ENCODE measurements at regions not wholly inside any gene's neighbourhood (a gene's known extent, or its start where the extent isn't known, plus 50 kb on each side); places are given as distances from the start of the nearest gene placed in this dataset.
"Not testable (repeated sequence)": the region's sequence is repeated elsewhere in the genome, so short reads cannot be mapped to it uniquely, and the experiment has no call there.

GRCh38 chr3:174358252-174358651, 500.9 kb upstream of the NAALADL2 start:
- H3K27me3 ChIP-seq (ENCODE audit: control insufficient read depth, insufficient read depth, low read length), result no peaks in the 10 kb centered on the region
- no peak overlapping the region for H3K9ac ChIP-seq (ENCODE audit: low read length)
- H3K36me3 ChIP-seq (ENCODE audit: control insufficient read depth, low read depth, low read length), result no peaks in the 10 kb centered on the region
- no peaks in the 10 kb centered on the region for H3K9me3 ChIP-seq (ENCODE audit: control insufficient read depth, low read depth, low read length)
- H3K4me1 ChIP-seq (ENCODE audit: control insufficient read depth, low read depth, low read length), result no peaks in the 10 kb centered on the region
- no peak overlapping the region for H3K4me3 ChIP-seq (ENCODE audit: low read length)
- H3K27ac ChIP-seq (ENCODE audit: low read length), result no peak overlapping the region

GRCh38 chr3:174362556-174362955, 496.6 kb upstream of the NAALADL2 start:
- H3K36me3 ChIP-seq (ENCODE audit: control insufficient read depth, low read depth, low read length), result no peaks in the 10 kb centered on the region
- no peaks in the 10 kb centered on the region for H3K9me3 ChIP-seq (ENCODE audit: control insufficient read depth, low read depth, low read length)
- H3K27ac ChIP-seq (ENCODE audit: low read length), result no peak overlapping the region

GRCh38 chr3:174363256-174363655, 495.9 kb upstream of the NAALADL2 start:
- H3K27ac ChIP-seq (ENCODE audit: low read length), result no peak overlapping the region
- no peaks in the 10 kb centered on the region for H3K36me3 ChIP-seq (ENCODE audit: control insufficient read depth, low read depth, low read length)
- H3K9ac ChIP-seq (ENCODE audit: low read length), result no peak overlapping the region
- H3K4me3 ChIP-seq (ENCODE audit: low read length), result no peak overlapping the region
- no peaks in the 10 kb centered on the region for H3K9me3 ChIP-seq (ENCODE audit: control insufficient read depth, low read depth, low read length)
- no peaks in the 10 kb centered on the region for H3K27me3 ChIP-seq (ENCODE audit: control insufficient read depth, insufficient read depth, low read length)
- H3K4me1 ChIP-seq (ENCODE audit: control insufficient read depth, low read depth, low read length), result no peaks in the 10 kb centered on the region

More at GRCh38 chr3:174362556-174362955, 496.6 kb upstream of the NAALADL2 start:
- Histone ChIP-seq H3K4me1 (ENCODE audit: control insufficient read depth, low read depth, low read length) (no peaks in the 10 kb centered on the region), H3K9ac (ENCODE audit: low read length) (no peak overlapping the region), H3K4me3 (ENCODE audit: low read length) (no peak overlapping the region), H3K27me3 (ENCODE audit: control insufficient read depth, insufficient read depth, low read length) (no peaks in the 10 kb centered on the region)

GRCh38 chr3:174365796-174366195, 493.3 kb upstream of the NAALADL2 start:
- no peaks in the 10 kb centered on the region for H3K4me1 ChIP-seq (ENCODE audit: control insufficient read depth, low read depth, low read length)
- H3K9me3 ChIP-seq (ENCODE audit: control insufficient read depth, low read depth, low read length), result no peaks in the 10 kb centered on the region
- no peak overlapping the region for H3K27ac ChIP-seq (ENCODE audit: low read length)
- H3K27me3 ChIP-seq (ENCODE audit: control insufficient read depth, insufficient read depth, low read length), result no peaks in the 10 kb centered on the region
- H3K9ac ChIP-seq (ENCODE audit: low read length), result no peak overlapping the region
- no peak overlapping the region for H3K4me3 ChIP-seq (ENCODE audit: low read length)
- H3K36me3 ChIP-seq (ENCODE audit: control insufficient read depth, low read depth, low read length), result no peaks in the 10 kb centered on the region

- not testable (repeated sequence) for H3K27ac ChIP-seq (ENCODE audit: low read length); H3K27me3 ChIP-seq (ENCODE audit: control insufficient read depth, insufficient read depth, low read length); H3K9ac ChIP-seq (ENCODE audit: low read length); H3K4me1 ChIP-seq (ENCODE audit: control insufficient read depth, low read depth, low read length); H3K36me3 ChIP-seq (ENCODE audit: control insufficient read depth, low read depth, low read length); H3K9me3 ChIP-seq (ENCODE audit: control insufficient read depth, low read depth, low read length); H3K4me3 ChIP-seq (ENCODE audit: low read length)
Observed at GRCh38 chr3:174366904-174367303, 492.2 kb upstream of the NAALADL2 start.

GRCh38 chr3:174376346-174376745, 482.8 kb upstream of the NAALADL2 start:
- H3K4me1 ChIP-seq (ENCODE audit: control insufficient read depth, low read depth, low read length), result no peaks in the 10 kb centered on the region
- no peak overlapping the region for H3K9ac ChIP-seq (ENCODE audit: low read length)
- no peaks in the 10 kb centered on the region for H3K36me3 ChIP-seq (ENCODE audit: control insufficient read depth, low read depth, low read length)
- no peaks in the 10 kb centered on the region for H3K27me3 ChIP-seq (ENCODE audit: control insufficient read depth, insufficient read depth, low read length)
- no peak overlapping the region for H3K4me3 ChIP-seq (ENCODE audit: low read length)
- H3K9me3 ChIP-seq (ENCODE audit: control insufficient read depth, low read depth, low read length), result no peaks in the 10 kb centered on the region
- H3K27ac ChIP-seq (ENCODE audit: low read length), result no peak overlapping the region

GRCh38 chr3:174377096-174377495, 482.0 kb upstream of the NAALADL2 start:
- Histone ChIP-seq H3K36me3 (ENCODE audit: control insufficient read depth, low read depth, low read length) (no peaks in the 10 kb centered on the region), H3K4me1 (ENCODE audit: control insufficient read depth, low read depth, low read length) (no peaks in the 10 kb centered on the region), H3K9ac (ENCODE audit: low read length) (no peak overlapping the region), H3K27me3 (ENCODE audit: control insufficient read depth, insufficient read depth, low read length) (no peaks in the 10 kb centered on the region), H3K9me3 (ENCODE audit: control insufficient read depth, low read depth, low read length) (no peaks in the 10 kb centered on the region), H3K4me3 (ENCODE audit: low read length) (no peak overlapping the region), H3K27ac (ENCODE audit: low read length) (no peak overlapping the region)

GRCh38 chr3:174377684-174378083, 481.4 kb upstream of the NAALADL2 start:
- Histone ChIP-seq H3K9me3 (ENCODE audit: control insufficient read depth, low read depth, low read length) (no peaks in the 10 kb centered on the region), H3K27ac (ENCODE audit: low read length) (no peak overlapping the region), H3K36me3 (ENCODE audit: control insufficient read depth, low read depth, low read length) (no peaks in the 10 kb centered on the region), H3K27me3 (ENCODE audit: control insufficient read depth, insufficient read depth, low read length) (no peaks in the 10 kb centered on the region), H3K4me1 (ENCODE audit: control insufficient read depth, low read depth, low read length) (no peaks in the 10 kb centered on the region), H3K9ac (ENCODE audit: low read length) (no peak overlapping the region), H3K4me3 (ENCODE audit: low read length) (no peak overlapping the region)

- Histone ChIP-seq H3K36me3 (ENCODE audit: control insufficient read depth, low read depth, low read length) (no peaks in the 10 kb centered on the region), H3K27ac (ENCODE audit: low read length) (no peak overlapping the region), H3K9me3 (ENCODE audit: control insufficient read depth, low read depth, low read length) (no peaks in the 10 kb centered on the region), H3K4me3 (ENCODE audit: low read length) (no peak overlapping the region), H3K27me3 (ENCODE audit: control insufficient read depth, insufficient read depth, low read length) (no peaks in the 10 kb centered on the region), H3K9ac (ENCODE audit: low read length) (no peak overlapping the region), H3K4me1 (ENCODE audit: control insufficient read depth, low read depth, low read length) (no peaks in the 10 kb centered on the region)
Observed at GRCh38 chr3:174382878-174383277, 476.3 kb upstream of the NAALADL2 start.

GRCh38 chr3:174387736-174388135, 471.4 kb upstream of the NAALADL2 start:
- H3K27me3 ChIP-seq (ENCODE audit: control insufficient read depth, insufficient read depth, low read length), result no peaks in the 10 kb centered on the region
- no peak overlapping the region for H3K4me3 ChIP-seq (ENCODE audit: low read length)
- H3K9ac ChIP-seq (ENCODE audit: low read length), result no peak overlapping the region
- no peak overlapping the region for H3K27ac ChIP-seq (ENCODE audit: low read length)
- no peaks in the 10 kb centered on the region for H3K4me1 ChIP-seq (ENCODE audit: control insufficient read depth, low read depth, low read length)
- no peaks in the 10 kb centered on the region for H3K36me3 ChIP-seq (ENCODE audit: control insufficient read depth, low read depth, low read length)
- no peaks in the 10 kb centered on the region for H3K9me3 ChIP-seq (ENCODE audit: control insufficient read depth, low read depth, low read length)

GRCh38 chr3:174397848-174398247, 461.3 kb upstream of the NAALADL2 start:
- Histone ChIP-seq H3K4me3 (ENCODE audit: low read length) (no peak overlapping the region), H3K9me3 (ENCODE audit: control insufficient read depth, low read depth, low read length) (peaks cover 4% of the 10 kb centered on the region), H3K9ac (ENCODE audit: low read length) (no peak overlapping the region), H3K4me1 (ENCODE audit: control insufficient read depth, low read depth, low read length) (no peaks in the 10 kb centered on the region), H3K27me3 (ENCODE audit: control insufficient read depth, insufficient read depth, low read length) (no peaks in the 10 kb centered on the region), H3K36me3 (ENCODE audit: control insufficient read depth, low read depth, low read length) (no peaks in the 10 kb centered on the region), H3K27ac (ENCODE audit: low read length) (no peak overlapping the region)

- H3K4me3 ChIP-seq (ENCODE audit: low read length), result no peak overlapping the region
- no peaks in the 10 kb centered on the region for H3K36me3 ChIP-seq (ENCODE audit: control insufficient read depth, low read depth, low read length)
- H3K27ac ChIP-seq (ENCODE audit: low read length), result no peak overlapping the region
- no peaks in the 10 kb centered on the region for H3K4me1 ChIP-seq (ENCODE audit: control insufficient read depth, low read depth, low read length)
- H3K9ac ChIP-seq (ENCODE audit: low read length), result no peak overlapping the region
- H3K27me3 ChIP-seq (ENCODE audit: control insufficient read depth, insufficient read depth, low read length), result no peaks in the 10 kb centered on the region
- H3K9me3 ChIP-seq (ENCODE audit: control insufficient read depth, low read depth, low read length), result peaks cover 4% of the 10 kb centered on the region
Observed at GRCh38 chr3:174398761-174399160, 460.4 kb upstream of the NAALADL2 start.
